ENCODE measurements at regions not wholly inside any gene's neighbourhood (a gene's known extent, or its start where the extent isn't known, plus 50 kb on each side); places are given as distances from the start of the nearest gene placed in this dataset.

DNA sequence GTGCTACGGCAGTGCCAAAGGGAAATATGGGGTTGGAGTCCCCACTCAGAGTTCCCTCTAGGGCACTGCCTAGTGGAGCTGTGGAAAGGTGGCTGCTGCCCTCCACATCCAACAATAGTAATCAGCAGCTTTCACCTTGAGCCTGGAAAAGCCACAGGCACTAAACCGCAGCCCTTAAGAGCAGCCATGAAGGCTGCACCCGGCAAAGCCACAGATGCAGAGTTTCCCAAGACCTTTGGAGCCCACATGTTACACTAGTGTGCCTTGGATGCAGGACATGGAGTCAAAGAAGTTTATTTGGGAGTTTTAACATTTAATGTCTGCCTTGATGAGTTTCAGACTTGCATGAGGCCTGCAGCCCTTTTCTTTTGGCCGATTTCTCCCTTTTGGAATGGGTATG is 91.4 kb upstream of the HSF2 start:
- in situ Hi-C loops (cut with HindIII; ENCODE audit: low sequenced_read_pairs) = no loop called here

DNA sequence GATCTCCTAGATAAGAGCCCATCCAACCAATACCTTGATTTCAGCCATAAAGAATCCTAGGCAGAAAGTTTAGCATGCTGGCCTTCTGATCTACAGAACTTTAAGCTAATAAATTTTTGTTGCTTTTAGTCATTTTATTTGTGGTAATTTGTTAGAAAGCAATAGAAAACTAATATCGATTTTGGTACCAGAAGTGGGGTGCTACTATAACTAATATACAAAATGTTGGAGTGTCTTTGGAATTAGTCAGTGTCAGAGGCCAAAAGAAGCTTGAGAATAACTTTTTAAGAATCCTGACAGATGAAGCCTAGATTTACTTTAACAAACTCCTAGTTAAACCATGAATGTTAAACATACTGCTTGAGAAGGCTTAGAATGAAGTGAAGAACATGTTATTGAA is 83.6 kb upstream of the HSF2 start:
- in situ Hi-C loops (cut with HindIII; ENCODE audit: low sequenced_read_pairs) = no loop called here

DNA sequence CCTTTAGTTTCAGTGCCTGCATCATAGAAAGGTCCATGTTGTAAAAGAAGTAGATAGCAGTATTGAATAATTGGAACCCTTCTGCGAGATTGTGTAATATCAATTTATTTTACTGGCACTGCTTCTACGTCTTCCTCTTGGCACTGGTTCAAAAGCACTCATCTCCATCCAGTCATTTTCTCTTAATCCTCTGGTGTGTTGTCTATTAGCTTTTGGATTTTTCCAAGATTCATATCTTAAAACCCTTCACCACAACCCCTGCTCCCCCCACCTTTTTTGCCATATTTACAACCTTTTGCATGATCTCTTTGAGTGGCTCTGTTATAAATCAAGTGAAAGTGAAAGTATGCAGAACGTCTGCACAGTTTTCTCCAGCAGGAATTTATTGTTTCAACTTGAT is 76.6 kb upstream of the HSF2 start:
- in situ Hi-C loops (cut with HindIII; ENCODE audit: low sequenced_read_pairs) = no loop called here

DNA sequence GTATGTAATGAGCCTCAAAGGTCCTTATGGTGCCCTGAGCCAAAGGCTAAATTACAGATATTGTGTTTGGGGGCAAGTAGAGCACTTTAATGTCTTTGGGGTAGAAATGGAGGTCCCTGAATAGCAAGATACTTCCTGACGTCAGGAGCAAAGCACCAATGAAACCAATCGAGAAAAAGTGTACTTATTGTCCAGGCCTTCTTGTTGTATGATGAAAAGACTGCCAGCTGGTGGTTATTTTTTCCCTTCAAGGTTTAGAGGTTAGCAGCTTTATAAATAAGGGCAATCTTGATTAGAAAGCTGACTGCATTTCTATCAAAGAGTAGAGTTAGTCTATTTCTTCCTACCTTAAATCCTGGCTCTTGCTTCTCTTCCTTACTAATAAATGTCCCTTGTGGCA is 76.1 kb upstream of the HSF2 start:
- in situ Hi-C loops (cut with HindIII; ENCODE audit: low sequenced_read_pairs) = no loop called here

DNA sequence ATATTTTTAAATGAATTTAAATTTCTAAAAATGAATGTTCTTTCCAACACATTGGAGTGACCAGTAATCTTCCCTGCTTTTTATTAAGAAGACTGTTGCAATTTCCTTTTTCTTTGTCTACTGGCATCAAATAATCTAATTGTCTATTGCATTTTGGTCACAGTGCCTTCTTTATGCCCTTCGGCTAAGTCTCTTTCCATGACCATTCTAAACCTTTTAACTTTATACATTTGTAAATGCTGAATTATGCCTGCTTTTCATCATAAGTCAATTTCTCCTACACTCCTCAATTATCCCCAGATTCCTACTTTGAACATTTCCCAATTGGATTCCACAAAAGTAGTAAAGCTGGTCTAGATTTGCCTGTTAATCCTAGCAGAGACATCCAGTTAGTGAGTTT is 69.1 kb upstream of the HSF2 start:
- in situ Hi-C loops (cut with HindIII; ENCODE audit: low sequenced_read_pairs) = no loop called here

DNA sequence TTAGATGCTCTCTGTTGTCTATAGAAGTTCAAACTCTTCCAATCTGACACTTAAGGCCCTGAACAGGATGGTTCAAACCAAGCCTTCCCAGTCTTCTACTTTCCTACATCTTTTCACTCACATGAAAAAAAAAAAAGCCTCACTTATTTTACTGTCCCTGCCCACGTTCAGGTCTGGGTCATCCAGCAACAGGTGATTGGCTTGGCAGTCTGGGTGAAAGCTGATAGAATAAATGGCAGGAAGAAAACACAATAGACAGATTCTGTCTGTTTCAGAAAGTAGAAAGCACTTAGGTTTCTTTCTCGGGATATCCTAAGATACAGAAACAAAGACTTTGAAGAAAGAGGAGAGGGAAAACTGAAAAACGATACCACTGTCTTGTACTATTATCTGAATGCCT is 61.8 kb upstream of the HSF2 start:
- in situ Hi-C loops (cut with HindIII; ENCODE audit: low sequenced_read_pairs) = no loop called here

DNA sequence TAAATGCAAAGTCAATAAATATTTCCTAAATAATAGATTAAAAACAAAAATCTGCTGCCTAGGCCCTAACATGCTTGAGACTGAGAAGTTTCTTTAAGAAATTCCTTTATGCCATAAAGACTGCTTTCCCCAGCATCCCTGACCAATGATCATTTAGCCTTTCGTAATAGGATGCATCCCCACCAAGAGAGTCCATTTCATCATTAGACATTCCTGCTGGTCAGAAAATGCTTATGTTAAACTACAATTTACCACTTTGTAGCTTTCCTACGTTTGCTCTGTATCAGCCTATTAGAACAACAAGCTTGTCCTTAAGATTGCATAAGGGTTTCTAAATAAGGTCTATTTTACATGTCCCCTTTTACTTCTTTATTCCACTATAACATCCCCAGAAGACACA is 59.8 kb upstream of the HSF2 start:
- in situ Hi-C loops (cut with HindIII; ENCODE audit: low sequenced_read_pairs) = no loop called here

DNA sequence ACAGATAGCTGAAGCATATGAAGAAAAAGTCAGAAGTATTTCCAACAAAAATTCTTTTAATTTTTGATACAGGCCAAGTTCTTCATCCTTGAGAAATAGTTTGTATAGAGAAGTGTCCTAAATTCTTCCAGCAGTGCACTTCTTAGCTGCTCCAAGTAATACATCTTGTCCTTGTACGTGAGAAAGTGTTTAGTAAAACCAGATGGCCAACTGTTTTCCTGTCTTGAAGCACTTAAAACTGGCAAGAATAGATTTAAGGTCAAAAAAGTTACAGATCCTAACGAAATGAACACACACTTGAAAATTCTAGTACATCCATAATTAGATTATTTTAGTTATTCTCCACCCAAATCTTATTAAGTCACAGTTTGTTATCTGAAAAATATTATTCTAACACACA is 52.2 kb upstream of the HSF2 start:
- in situ Hi-C loops (cut with HindIII; ENCODE audit: low sequenced_read_pairs) = no loop called here

DNA sequence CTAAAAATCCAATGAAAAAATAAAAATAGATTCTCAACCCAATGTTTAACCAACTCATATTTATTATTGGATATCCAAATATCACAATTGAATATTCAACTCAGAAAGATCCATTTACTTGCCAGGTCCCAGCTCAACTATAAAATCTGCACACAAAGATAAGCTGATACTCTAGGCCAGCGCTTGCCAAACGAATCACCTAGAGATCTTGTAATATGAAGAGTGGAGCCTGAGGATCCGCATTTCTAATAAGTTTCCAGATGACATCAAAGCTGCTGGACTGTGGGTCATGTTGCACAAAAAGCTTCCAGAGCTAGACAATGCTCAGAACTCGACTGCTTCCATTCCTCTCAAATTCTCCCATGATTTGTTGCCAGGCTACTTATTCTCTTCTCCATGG is 51.7 kb upstream of the HSF2 start:
- in situ Hi-C loops (cut with HindIII; ENCODE audit: low sequenced_read_pairs) = no loop called here

All from DLD1 (cell line).